ENCODE measurements at regions not wholly inside any gene's neighbourhood (a gene's known extent, or its start where the extent isn't known, plus 50 kb on each side); places are given as distances from the start of the nearest gene placed in this dataset.

DNA sequence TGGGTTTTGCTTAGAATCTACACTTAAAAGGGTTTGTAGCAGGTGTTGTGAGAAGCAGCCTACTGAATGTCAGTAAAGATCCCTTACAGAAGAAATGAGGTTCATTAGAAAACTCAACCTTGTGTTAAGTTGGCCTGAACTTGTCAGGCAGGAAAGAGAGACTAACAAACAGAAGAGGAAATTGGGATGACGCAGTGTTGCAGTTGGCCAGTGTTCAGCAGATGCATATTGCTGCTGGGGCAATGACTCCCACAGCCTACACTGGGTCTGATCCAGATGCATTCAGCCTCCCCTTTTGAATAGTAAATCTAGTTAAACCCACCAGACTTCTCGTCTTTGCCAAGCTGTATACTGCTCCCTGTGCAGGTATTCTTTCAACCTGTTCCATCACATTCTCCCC is 409.4 kb downstream of the UBE2NL start:
- no peak for TF ChIP-seq POLR2A (IDR thresholded peaks at IDR 0.05; ENCODE audit: low read depth, low read length)
- DNase-seq (ENCODE audit: insufficient read length, low spot score) (no peak), FAIRE-seq (no peak)

DNA sequence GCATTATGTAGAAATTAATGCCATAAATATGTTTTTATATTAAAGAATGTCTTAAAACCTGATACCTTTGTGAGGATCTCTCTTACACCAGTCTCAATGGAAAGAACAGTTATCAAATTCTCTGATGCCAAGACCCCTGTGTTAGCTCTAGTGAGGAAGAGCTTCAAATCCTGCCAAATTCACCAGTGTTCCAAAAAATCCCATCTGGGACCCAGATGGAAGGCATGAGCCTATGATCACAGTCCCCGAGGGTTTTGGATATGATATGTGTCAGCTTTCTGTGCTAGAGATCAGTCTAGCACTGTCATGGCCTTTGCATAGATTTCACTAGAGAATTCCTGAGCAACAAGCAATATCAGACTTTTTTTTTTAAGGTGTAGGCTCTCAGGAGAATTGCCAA is 412.1 kb downstream of the UBE2NL start:
- FAIRE-seq (no peak), DNase-seq (ENCODE audit: insufficient read length, low spot score) (no peak)
- no peak for TF ChIP-seq POLR2A (IDR thresholded peaks at IDR 0.05; ENCODE audit: low read depth, low read length)

DNA sequence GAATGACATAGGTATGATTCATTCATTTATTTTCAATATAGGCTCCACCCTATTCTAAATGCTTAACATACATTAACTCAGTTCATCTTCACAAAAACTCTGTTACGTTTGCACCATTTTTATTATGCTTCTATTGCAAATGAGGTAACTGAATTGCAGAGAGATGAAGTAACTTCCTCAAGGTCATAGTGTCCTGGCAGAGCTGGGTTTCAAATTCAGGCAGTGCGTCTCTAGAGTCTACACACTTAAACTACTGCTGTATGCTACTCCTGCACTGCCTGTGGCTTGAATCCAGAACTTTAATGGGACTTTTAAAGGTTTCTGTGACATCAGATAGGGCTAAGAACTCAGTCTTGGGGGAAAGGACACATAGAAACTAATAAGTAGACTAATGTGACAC is 413.4 kb downstream of the UBE2NL start:
- no peak for DNase-seq (ENCODE audit: insufficient read length, low spot score)
- FAIRE-seq, result no peak
- no peak for TF ChIP-seq POLR2A (IDR thresholded peaks at IDR 0.05; ENCODE audit: low read depth, low read length)

DNA sequence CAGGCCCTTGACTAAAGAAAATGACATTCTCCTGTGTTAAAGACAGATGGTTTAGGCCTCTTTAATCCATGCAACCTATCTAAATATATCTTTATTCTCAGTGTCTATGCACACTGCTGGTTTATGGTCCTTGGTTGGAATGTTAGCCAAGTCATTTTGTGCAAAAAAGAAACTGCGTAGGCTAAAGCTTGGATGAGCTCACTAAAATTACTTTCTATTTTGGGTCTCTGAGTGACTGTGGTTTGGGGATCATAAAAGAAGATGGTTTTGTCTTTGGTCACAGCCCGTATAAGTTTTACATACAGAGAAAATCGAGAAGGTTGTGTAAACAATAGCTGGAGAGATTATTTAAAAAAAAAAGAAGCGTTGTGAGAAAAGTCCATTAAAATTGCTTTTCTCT is 443.6 kb downstream of the UBE2NL start:
- no peak for TF ChIP-seq POLR2A (IDR thresholded peaks at IDR 0.05; ENCODE audit: low read depth, low read length)
- DNase-seq (ENCODE audit: insufficient read length, low spot score), result peak; percentile 3
- no peak for FAIRE-seq

DNA sequence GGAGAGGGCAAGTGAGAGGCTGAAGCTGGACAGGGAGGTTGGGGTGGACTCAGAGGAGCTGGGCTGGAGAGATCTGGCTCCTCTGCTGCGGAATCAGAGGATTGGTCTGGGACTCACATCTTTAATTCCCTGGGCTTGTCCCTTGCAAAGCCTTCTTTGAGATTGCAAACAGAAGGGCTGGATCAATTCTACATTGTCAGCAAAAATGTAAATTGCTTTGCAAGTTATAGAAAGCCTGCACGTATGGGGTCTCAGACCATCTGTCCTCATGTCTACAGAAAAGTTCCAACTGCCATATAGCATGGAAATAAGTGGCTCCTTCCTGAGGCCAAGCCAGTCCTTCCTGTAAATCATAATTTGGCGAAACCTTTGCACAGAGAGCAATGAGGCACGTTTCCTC is 449.6 kb downstream of the UBE2NL start:
- no peak for DNase-seq (ENCODE audit: insufficient read length, low spot score)
- no peak for FAIRE-seq
- TF ChIP-seq POLR2A (IDR thresholded peaks at IDR 0.05; ENCODE audit: low read depth, low read length), result no peak

DNA sequence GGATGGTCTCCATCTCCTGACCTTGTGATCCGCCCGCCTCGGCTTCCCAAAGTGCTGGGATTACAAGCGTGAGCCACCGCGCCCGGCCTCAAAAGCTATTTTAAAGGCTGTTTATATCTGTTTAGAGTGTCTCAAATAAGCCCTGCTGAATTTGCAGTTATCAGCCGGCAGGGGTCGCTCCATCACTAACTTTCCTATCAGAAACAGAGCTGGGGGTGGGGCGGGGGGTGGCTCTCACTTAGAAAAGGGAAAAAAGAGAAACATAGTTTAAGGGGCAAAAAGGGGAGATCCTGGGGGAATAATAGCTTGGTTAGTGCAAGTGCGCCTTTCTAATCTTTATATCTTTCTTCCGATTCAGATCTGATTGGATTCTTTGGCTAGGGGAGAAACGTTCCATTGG is 450.7 kb downstream of the UBE2NL start:
- FAIRE-seq (no peak), DNase-seq (ENCODE audit: insufficient read length, low spot score) (no peak)
- no peak for TF ChIP-seq POLR2A (IDR thresholded peaks at IDR 0.05; ENCODE audit: low read depth, low read length)

DNA sequence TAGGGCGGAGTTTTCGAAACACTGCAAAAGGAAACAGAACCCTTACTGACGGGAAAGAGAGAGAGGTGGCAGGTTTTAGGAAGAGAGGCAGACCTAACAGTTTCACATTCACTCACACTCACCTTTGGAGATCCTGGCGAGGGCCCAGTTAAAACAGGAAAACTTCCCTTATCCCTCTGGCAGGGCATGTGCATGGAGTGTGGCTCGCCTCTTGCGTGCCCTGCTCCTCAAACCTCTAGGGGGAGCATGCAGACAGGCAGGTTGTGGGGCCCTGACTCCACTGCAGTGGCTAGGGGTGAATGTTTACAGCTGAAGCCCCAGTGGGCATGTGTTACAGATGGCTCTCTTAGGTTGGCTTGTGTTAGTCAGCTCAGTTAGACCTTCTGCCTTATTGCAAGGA is 451.5 kb downstream of the UBE2NL start:
- no peak for FAIRE-seq
- no peak for TF ChIP-seq POLR2A (IDR thresholded peaks at IDR 0.05; ENCODE audit: low read depth, low read length)
- no peak for DNase-seq (ENCODE audit: insufficient read length, low spot score)

DNA sequence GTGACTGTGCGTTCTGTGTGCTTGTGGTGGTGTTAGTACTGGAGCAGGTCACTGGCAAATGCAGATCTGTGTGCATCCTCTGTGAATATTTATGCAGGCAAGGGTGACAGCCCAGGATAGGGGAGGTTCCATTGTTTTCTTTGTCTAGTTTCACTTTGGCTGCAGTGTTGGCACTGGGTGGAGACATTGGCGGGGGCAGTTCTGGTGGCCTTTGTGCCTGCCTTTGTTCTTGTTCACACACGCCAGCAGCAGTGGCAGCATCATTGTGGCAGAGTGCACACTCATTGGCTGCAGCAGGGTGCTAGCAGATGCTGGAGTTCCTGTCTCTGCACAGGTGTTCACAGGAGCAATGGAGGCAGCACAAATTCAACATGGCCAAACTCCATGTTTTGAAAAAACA is 495.3 kb downstream of the UBE2NL start:
- TF ChIP-seq POLR2A (IDR thresholded peaks at IDR 0.05; ENCODE audit: low read depth, low read length), result no peak
- no peak for DNase-seq (ENCODE audit: insufficient read length, low spot score)
- FAIRE-seq, result no peak

DNA sequence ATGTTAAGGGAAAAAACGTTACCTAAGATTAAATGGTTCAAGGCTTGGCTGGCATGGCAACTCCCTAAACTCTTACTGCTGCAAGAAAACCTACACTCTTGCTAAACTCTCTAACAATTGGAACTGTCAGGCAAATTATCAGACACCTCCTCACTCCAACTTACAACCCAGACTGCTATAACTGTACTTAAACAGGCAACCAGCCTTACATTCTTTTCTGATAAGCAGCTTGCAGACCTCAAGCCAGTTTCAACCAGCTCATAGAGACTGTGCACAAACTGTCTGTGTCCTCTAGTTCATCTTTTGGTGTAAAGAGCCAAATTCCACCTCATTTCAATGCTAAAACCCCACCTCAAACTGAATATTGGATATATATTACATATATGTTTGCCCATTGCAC is 504.9 kb downstream of the UBE2NL start:
- TF ChIP-seq POLR2A (IDR thresholded peaks at IDR 0.05; ENCODE audit: low read depth, low read length), result no peak
- DNase-seq (ENCODE audit: insufficient read length, low spot score) (no peak), FAIRE-seq (no peak)

Data from H54 (cell line).